NOMO-1 (cell line): ENCODE measurements at regions not wholly inside any gene's neighbourhood (a gene's known extent, or its start where the extent isn't known, plus 50 kb on each side); places are given as distances from the start of the nearest gene placed in this dataset.

ENCODE experiments used
- DNase-seq, 2 experiments: peaks; one replicate each; lab custom pipeline; 2025; ENCODE audit not compliant: unreplicated experiment in 2 of 2; lab: John Stamatoyannopoulos, UW

DNA sequence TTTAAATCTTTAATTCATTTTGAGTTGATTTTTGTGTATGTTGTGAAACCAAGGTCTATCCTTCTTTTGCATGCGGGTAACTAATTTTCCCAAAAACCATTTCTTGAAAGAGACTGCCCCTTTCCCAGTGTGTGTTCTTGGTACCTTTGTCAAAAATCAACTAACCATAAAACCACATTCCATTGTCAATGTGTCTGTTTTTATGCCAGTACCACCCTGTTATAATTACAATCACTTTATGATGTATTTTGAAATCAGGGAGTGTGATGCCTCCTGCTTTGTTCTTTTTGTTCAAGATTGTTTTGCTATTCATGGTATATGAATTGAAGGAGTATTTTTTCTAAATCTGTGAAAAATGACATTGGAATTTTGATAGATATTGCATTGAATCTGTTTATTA, 689.6 kb downstream of the TSN start:
- no peak for DNase-seq

DNA sequence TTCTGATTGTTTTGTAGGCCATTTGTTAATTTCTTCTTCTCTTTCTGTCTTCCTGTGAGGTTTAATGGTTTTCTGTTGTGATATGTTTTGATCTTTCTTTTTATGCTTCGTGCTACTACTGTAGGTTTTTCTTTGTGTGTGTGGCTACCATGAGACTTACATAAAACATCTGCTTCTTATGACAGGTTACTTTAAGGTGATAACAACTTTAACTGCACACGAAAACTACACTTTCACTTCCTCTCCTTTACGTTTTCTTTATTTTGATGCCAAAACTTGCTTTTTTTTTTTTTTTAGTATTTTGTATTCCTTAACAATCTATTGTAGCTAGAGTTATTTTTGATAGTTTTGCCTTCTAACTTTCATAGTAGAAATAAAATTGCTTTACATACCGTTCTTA, 691.3 kb downstream of the TSN start:
- DNase-seq: no peak

DNA sequence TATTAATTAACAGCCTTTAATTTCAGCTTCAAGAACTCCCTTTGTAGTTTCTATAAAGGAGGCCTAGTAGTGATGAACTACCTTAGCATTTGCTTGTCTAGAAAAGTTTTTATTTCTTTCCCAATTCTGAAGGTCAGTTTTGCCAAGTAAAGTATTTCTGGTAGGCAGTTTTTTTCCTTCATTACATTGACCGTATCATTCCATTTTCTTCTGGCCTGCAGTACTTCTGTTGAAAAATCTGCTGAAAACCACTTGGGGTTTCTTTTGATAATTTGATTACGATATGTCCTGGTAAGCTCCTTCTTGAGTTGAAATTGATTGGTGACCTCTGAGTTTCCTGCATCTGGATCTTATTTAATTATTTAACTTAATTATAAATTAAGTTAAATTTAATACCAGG, 691.8 kb downstream of the TSN start:
- DNase-seq: no peak

DNA sequence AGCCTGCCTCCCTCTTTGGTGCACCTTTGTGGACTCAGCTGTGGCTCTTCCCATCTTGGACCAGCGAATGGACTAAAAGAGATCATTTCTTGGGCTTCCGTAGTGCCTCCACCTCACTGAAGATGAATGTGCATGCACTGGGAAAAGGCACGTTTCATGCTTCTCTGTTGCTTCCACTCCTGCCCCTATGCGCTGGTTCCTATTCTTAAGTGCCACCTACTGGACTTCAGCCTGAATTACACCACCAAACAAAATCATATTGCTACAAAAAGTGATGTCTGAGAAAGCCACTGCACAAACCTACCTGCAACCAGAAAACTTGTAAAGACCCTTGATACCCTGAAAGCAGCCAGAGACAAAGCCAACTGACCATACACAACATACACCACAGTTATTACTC, 695.6 kb downstream of the TSN start:
- DNase-seq: peak; percentile 14 to 35

DNA sequence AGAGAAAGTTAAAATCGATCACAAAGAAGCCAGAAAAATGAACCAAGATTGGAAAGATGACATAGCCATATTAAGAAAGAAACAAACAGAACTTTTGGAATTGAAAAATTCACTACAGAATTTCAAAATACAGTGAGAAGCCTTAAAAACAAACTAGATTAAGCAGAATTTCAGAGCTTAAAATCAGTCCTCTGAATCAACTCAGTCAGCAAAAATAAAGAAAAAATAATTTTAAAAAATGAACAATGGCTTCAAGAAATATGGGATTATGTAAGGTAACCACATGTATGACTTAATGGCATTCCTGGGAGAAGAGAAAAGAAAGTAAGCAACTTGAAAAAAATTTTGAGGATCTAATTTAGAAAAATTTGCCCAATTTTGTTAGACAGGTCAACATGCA, 696.2 kb downstream of the TSN start:
- DNase-seq: no peak

DNA sequence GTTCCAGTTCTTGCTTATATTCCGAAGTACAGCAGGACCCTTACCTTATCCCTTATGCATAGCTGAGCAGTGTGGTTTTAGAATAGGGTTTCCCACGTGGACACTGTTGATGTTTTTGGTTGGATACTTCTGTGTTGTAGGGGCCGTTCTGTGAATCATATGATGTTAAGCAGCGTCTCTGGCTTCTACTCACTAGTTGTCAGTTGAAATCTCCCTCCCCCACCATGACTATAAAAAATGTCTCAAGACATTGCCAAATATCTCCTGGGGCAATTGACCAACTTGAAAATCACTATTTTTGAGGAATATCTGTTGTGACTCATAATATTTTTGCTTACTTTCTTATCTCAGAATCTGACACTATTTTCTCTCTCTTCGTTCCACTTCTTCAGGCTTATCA, 713.7 kb downstream of the TSN start:
- DNase-seq: peak; percentile 28 to 63

DNA sequence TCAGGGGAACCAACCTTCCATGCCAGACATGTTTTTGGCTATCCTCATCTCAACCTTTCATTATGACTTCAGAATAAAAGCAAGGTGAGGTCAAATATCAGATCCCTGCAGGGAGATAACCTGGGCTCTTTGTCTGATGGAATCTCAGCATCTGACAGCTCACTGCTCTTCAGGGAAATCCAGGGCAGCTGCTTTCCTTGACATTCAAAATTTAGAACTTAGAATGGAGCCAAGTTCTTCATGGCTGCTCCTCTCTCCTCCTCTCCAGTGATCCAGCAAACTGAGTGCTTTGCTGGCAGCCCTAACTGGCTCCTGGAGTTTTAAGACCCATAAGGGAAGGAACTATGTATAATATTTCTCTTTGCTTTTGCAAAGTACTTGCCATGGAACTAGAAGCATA, 716.3 kb downstream of the TSN start:
- DNase-seq: no peak

DNA sequence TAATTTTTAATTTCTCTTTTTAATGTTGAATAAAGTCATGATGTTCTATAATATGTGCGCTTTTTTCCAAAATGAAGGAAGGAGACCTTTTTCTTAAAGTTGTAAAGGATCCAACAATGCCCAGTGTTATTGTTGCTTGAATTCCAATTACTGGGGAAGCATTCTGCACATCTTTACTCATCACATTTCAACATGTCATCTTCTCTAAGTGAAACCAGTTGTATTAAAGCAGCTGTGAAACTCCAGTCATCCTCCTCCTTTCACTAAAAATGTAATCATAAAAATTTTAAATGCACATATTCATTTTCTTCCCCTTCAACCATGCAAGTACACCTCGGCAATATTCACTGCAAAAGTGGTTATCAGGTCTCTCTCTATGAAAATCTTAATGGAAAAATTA, 722.7 kb downstream of the TSN start:
- no peak for DNase-seq

DNA sequence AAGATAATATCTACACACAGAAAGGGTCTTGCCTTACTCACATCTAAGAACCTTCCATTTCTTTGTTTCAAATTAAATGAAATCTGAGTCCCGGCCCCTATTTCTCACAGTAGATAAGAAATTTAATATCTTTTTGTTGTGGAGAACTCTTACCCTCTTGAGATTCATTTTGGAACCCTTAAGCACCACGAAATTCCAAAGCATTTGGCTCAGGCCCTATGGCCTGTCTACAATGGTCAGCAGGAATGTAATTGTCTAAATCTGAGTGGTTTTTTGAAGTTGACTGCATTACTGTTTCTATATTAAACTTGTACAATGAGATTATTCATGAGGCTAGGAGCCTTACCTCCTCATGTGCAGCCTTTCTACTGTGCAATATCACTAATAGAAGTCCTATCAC, 723.3 kb downstream of the TSN start:
- no peak for DNase-seq

DNA sequence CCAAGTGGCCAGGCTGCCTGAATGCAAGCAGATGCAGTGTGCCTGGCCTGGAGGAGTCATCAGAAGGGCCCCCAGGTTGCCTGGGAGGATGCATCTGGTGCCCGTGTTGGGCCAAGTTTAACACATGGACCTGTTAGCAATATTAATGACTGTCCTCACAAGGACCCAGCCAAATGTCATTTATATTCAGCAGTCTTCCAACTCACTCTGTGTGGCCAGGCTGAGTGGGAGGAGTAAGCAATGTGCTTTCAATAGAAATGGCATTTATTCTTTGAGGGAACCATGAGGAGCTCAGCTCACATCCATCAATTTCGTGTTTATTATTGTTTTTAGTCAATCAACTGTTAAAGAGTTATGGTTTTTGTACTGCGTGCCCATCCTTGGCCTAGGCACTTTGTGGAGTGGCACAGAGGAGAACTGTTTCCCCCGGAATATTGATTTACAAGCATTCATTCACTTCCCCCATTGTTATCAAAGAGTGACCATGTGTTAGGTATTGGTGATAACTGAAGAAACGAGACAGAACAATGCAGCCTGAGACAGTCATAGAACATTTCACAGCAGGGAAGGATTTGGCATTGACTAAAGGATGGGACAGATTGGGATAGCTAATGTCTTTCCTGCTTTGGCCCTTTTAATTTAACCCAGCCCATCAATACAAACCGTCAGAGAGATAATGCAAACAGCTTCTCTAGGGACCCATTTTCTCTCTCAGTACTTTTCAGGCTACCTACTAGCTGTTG, 725.2 kb downstream of the TSN start:
- DNase-seq: no peak

DNA sequence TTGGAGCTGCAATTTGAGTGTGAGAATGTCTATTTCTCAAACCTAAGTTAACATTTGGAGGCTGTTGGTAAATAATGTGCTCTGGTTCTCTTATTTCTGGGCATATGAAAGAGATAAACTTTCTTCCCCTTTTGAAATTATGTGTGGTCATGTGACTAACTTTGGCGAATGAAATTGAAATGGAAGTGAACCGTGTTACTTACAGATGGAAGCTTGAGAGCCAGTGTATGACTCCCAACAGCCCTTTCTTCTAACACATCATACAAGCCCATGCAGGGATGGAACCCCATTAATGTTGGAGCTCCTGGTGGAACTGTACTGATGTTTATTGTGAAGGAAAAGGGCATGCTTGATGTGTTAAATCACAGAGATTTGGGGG, 725.8 kb downstream of the TSN start:
- peak in 1 of 2 experiments; percentile 0 for DNase-seq

DNA sequence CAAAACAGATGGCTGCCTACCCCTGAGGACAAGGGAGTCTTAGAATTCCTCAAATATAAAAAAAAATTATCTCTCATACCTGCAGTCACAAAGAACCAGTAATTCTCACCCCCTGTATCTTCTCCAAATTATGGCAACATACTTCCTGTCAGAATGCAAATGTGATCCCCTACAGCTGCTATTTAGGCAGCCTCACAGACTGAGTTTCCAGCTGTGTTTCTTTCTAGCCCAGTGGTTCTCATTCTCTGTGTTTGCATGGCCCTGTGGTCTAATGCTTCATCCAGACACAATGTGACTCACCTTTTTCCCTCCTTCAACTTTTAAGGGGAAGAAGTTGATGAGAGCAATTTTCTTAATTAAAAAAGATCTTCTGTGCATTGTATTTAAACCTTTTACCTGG, 726.3 kb downstream of the TSN start:
- no peak for DNase-seq

DNA sequence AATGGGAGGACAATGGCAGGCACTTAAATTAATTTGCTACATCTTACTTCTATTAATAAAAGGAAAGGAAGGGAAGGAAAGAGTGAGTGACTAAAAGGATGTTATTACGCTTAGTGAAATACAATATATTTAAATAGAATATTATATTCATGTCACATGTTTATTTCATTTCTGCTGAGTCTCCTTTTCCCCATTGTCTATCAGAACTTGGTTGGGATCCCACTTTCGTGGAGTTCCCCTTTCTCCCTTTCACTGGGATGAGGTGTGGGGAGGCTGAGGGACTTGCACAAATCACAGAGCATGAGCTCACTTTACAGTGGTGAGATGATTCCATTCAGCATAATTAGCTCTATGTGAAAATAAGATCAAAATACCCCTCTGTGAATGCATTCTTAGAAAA, 730.6 kb downstream of the TSN start:
- no peak for DNase-seq

DNA sequence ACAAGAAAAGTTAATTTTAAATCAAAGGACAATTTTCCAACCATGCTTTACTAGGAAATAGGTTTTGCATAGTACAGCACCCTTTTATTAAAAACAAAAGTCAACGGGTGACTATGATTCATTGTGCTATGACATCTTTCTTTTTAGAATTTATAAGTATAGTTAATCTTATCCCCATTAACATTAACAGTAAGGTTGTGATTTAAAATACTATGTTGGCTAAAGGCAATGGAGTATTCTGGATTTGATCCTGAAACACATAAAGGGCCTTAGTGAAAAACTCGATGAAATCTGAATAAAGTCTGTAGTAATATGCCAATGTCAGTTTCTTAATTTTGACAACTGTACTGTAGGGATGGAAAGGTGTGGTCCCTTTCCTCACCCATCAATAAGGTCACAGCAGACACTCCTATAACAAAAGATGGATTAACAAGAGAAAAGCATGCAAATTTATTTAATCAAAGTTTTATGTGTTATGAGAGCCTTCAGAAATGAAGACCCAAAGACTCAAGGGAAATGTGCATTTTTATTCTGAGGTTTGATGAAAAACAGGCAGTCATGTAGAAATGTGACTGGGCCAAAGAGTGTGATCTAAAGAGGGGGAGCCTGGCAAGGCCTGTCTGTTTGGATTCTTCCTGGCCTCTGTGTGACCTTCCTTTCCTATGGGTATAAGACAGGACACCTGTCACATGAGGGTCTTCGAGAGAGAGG, 731.4 kb downstream of the TSN start:
- DNase-seq: no peak

DNA sequence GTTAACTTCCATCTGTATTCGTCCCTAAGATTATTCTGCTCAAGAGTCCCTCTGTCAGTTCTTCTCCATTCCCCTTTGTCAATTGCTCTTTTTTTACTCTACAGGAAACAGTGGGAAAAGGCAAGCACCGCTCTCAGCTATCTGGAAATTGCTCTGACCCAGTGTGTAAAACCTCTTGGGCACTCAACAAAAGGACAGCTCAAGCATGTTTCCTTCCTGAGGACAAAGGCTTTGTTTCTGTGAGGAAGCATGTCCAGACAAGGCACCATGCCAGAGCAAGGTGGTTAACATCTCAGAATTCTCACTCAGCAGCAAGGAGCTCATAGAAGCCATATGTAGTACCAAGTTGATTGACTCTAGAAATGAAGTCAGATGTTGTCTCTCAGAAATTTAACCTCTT, 735.6 kb downstream of the TSN start:
- DNase-seq: peak in 1 of 2 experiments; percentile 5

DNA sequence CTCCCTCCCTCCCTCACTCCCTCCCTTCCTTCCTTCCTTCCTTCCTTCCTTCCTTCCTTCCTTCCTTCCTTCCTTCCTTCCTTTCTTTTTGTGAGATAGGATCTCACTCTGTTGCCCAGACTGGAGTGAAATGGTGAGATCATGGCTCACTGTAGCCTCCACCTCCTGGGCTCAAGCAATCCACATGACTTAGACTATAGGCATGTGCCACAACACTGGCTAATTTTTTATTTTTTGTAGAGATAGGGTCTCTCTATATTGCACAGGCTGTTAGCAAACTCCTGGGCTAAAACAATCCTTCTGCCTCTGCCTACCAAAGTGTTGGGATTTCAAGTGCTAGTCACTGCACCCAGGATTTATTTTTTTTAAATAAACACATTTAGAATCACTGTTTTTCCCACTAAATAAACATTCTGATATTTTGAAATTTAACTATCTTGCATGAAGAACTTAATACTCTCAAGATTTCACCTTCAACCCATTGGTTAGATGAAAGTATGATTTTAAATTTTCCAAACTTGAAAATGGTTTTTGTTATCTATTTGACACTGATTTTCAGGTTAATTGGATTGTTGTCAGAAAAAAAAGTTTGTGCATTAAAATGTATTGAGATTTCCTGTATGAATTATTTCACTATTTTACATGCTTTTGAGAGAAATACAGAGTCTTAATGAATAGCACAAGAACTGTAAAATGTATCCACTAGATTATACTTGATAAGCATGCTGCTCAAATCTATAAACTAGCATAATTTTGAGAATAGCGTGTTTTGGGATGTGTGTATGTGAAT, 745.1 kb downstream of the TSN start:
- DNase-seq: no peak

DNA sequence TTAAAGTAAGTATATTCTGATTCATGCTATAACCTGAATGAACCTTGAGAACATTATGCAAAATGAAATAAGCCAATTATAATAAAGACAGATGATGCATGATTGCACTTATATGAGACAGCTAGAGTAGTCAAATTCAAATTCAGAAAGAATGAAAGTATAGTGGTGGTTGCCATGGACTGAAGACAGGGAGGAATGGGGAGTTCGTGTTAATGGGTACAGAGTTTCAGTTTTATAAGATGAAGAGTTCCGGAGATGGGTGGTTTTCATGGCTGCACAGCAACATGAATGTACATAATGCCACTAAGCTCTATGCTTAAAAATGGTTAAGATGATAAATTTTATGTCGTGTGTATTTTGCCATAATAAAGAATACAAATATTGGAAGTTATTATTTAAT, 751.2 kb downstream of the TSN start:
- DNase-seq: no peak

DNA sequence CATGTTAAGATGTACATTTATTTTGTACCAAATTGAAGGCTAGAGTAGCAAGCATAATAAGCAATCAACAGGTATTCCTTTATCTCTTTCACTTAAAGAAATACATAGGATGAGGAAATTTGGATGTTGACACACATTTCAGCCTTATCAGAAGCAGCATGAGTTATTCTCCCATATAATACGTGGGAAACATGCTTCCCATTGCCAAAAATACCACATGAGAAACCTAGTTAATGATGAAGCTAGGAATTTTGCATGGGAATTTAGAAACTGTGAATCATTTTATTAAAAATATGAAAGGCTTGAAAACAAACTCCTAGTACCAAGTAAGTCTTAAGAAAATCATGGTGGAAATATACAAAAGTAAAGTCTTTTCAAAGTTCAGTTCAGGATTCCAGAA, 751.8 kb downstream of the TSN start:
- no peak for DNase-seq

DNA sequence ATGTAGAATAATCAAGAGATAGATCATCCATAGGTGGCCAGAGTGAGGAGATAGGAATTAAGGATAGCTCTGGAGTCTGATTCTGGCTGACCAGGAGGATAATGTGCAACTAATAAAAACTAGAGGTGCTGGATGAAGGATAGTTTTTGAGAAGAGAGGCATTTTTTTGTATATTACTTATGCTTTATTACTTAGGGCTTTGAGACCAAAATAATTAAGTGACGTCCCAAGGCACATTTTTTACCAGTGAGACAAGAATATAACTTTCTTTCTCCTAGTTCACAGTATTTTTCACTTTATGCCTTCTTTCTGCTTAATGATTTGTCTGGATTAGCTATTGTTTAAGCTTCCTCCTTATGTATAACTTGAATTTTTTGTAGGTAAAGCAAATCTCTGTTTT, 756.6 kb downstream of the TSN start:
- no peak for DNase-seq

DNA sequence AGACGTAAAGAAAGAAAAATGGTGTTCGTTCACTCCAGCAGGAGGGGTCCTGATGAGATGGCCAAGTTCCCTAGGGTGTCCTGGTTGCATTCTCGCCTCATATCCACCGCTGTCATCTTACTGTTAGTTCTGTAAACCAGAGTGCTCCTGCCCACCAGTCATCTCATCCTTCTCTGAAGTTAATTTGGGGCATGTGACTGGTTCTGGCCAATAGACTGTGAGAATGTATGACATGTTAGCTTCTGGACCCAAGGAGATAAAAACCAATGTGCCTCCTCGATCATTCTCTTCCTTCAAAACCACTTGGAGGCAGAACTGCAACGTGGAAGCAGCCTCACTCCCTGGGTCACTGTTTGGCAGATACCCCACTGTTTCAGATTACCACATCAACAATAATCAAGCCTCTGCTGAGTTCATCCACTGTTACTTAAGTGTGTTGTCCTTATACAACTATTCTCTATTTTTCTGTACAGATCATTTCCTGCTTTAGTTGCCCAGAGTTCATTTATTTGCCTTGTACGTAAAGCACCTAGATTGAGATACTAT, 759.1 kb downstream of the TSN start:
- DNase-seq: no peak

DNA sequence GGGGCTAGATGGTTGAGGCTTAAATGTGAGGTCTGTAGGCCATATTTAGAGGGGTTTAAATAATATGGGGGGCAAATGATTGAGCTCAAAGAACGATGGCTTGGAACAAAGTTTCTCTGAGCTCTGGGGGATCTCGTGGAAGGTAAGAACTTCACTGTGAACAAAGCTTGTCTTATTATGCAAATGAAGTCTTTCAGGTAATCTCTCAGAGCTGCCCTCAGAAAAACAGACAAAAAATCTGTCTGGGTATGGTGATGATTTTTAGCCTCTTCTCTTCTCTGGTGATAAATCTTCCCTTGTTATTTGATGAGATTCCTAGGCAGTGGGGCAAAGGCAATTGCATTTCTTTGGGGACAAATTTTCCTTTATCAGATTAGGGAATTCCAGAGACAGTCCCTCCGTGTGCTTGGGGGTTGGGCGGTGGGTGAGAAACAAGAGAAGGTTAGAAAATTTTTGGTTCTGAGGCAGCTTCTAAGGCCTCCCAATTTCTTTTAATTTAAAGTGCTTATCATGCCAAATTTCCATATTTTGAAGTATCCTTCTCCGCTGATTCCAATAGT, 760.4 kb downstream of the TSN start:
- DNase-seq: no peak
